ENCODE measurements at regions not wholly inside any gene's neighbourhood (a gene's known extent, or its start where the extent isn't known, plus 50 kb on each side); places are given as distances from the start of the nearest gene placed in this dataset.

DNA sequence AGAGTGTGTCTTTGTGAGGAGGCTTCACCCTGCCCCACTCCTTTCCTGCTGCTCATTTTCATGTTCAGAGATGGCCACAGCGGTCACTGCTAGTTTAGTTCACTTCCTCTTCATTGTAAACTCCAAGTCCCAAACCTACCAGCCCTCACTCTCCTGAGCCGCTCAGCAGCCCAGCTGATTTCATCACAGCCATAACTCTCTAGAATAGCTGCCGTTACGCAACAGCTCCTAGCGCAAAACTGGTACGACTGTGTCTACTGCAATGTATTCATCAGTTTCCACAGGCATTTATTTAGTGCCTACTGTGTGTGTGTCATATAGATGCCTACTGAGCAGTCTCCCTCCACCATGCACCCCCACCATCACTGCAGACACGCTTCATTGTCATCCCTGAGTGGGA is 233.5 kb upstream of the RPL38 start (continued):
- TF ChIP-seq CHD7 (IDR thresholded peaks at IDR 0.05; ENCODE audit: insufficient replicate concordance, low read length) (no peak), SRF (IDR thresholded peaks at IDR 0.05; ENCODE audit: low read depth, low read length) (no peak), NANOG (IDR thresholded peaks at IDR 0.05; ENCODE audit: insufficient read depth, low read depth, low read length, poor library complexity, severe bottlenecking) (no peak), RFX5 (IDR thresholded peaks at IDR 0.05; ENCODE audit: borderline replicate concordance, low read depth, low read length) (no peak), MAX (IDR thresholded peaks at IDR 0.05) (no peak), EZH2 (IDR thresholded peaks at IDR 0.05; ENCODE audit: low read depth, low read length, severe bottlenecking) (no peak), YY1 (IDR thresholded peaks at IDR 0.05; ENCODE audit: low read depth, low read length) (no peak), POLR2A (IDR thresholded peaks at IDR 0.05; ENCODE audit: control extremely low read depth in 1 of 2, low read depth in 2 of 2, low read length in 2 of 2) (no peak), POLR2AphosphoS5 (IDR thresholded peaks at IDR 0.05; ENCODE audit: low read depth, low read length) (no peak), BRCA1 (IDR thresholded peaks at IDR 0.05; ENCODE audit: low read depth, low read length) (no peak)
